ENCODE measurements at regions not wholly inside any gene's neighbourhood (a gene's known extent, or its start where the extent isn't known, plus 50 kb on each side); places are given as distances from the start of the nearest gene placed in this dataset.

DNA sequence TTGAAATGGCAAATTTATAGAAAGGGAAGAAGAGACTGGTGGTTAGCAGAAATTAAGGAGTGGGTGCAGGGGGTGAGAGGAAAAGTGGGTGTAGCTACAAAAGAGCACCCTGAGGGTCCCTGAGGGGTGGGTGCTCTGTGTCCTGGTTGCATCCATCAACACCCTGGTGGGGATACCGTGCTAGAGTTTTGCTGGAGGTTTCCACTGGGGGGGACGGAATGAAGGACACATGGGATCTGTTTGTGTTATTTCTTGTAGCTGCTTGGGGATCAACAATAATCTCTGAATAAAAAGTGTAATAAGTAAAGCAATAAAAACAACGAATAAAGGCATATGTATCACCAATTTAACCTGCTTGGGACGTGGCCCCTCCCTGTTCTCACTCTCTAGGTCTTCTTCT is 175.3 kb downstream of the KIF26A start:
- no peak overlapping the region for H3K4me3 ChIP-seq (ENCODE audit: low read depth, low read length)
- TF ChIP-seq, protein P1, sequence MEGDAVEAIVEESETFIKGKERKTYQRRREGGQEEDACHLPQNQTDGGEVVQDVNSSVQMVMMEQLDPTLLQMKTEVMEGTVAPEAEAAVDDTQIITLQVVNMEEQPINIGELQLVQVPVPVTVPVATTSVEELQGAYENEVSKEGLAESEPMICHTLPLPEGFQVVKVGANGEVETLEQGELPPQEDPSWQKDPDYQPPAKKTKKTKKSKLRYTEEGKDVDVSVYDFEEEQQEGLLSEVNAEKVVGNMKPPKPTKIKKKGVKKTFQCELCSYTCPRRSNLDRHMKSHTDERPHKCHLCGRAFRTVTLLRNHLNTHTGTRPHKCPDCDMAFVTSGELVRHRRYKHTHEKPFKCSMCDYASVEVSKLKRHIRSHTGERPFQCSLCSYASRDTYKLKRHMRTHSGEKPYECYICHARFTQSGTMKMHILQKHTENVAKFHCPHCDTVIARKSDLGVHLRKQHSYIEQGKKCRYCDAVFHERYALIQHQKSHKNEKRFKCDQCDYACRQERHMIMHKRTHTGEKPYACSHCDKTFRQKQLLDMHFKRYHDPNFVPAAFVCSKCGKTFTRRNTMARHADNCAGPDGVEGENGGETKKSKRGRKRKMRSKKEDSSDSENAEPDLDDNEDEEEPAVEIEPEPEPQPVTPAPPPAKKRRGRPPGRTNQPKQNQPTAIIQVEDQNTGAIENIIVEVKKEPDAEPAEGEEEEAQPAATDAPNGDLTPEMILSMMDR (IDR thresholded peaks at IDR 0.05; ENCODE audit: borderline replicate concordance, insufficient read depth, low read depth, low read length) = no peak

DNA sequence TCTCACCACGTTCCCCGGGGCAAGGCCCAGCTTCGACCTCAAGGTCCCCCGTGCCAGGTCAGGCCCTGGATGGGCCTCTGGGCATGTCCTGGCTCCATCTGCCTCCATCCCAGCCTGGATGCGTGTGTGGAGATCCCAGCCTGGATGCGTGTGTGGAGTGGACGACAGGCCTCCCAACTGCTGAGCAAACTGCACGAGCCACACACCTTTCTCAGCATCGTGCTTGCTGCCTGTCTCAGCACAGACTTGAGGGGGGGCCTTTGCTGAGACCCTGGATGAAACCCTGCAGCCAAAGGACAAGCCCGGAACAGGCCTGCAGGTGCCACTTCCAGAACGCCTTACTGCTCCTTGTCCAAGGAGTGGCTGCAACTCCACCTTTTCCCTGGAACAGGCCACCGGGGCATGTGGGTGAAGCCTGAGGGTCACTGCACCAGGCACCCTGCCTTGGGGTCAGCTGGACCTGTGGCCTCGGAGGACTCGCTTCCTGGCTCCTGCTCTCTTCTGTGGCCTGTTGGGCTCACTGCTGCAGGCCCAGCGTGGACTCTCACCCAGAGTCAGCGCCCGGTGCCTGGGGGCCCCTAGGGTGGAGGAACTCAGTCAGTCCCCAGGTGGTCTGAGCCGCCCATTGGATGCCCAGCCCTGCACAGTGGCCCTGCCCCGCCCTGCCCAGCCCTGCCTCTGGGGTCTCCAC is 176.0 kb downstream of the KIF26A start:
- TF ChIP-seq, protein P1 (IDR thresholded peaks at IDR 0.05; ENCODE audit: borderline replicate concordance, insufficient read depth, low read depth, low read length) = no peak
- no peak overlapping the region for H3K4me3 ChIP-seq (ENCODE audit: low read depth, low read length)

DNA sequence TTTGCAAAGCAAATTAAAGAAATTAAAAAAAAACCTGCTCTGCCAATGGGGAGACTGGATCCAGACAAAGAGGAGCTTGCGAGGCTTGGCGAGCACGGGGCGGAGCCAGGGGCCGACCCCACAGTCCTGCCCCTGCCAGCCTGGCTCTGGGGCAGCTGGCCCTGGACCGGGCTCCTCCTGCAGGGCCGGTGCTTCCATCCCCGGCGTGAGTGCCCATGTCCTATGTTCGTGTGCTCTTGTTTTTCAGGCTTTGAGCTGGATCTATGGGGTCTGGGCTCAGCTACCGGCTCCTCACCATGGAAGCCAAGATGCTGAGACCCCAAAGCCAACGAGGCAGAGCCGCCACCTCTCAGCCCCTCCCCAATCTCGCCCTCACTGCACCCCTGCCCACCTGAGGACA is 176.8 kb downstream of the KIF26A start:
- TF ChIP-seq, protein P1 (IDR thresholded peaks at IDR 0.05; ENCODE audit: borderline replicate concordance, insufficient read depth, low read depth, low read length) = no peak
- no peak overlapping the region for H3K4me3 ChIP-seq (ENCODE audit: low read depth, low read length)

DNA sequence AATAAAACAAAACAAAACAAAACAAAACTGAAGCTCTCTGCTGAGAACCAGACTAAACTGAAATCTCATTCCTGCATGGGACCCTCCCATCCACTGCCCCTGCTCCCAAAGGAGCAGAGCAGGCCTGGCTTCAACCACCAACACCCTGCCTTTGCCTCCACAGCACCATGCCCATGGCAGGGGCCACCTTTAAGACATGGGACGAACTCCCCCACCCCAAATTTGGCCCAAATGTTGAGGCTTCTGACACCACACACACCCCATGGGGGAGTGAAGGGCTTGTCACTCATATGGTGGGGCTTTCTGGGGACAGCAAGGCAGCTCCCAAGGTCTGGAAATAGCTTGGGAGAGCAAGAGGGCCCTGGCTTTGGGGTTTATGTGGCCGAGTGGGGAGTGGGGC is 177.2 kb downstream of the KIF26A start:
- TF ChIP-seq, protein P1 (IDR thresholded peaks at IDR 0.05; ENCODE audit: borderline replicate concordance, insufficient read depth, low read depth, low read length) = no peak

DNA sequence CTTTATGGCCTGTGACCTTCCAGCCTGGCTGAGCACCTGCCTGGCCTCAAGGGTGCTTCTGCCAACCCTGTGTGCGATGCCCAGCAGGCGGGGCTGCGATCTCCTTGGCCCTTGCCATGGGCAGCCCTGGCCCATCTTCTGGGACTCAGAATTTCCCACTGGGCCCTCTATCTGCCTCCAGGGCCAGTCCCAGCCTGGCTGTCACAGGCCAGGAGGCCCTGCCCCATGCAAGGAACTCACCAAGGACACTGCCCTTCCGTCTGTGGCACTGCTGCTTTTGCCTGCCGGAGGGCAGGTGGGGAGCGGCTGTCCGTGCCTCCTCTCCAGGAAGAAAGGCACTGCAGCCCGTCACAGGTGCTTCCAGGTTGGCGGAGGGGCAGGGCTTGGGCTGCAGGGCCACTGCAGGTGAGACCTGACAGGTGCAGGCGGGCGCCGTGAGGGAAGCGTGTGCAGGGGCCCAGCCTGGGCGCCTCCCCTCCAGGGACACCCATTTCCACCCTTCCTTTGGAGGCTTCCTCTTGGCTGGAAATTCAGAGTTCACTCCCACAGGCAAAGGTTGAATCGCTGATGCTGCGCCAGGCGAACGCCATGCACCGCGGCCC is 177.8 kb downstream of the KIF26A start:
- TF ChIP-seq, protein P1 (IDR thresholded peaks at IDR 0.05; ENCODE audit: borderline replicate concordance, insufficient read depth, low read depth, low read length) = no peak
- H3K4me3 ChIP-seq (ENCODE audit: low read depth, low read length) = no peak overlapping the region

More for the DNA sequence above, 177.2 kb downstream of the KIF26A start:
- no peak overlapping the region for H3K4me3 ChIP-seq (ENCODE audit: low read depth, low read length)

DNA sequence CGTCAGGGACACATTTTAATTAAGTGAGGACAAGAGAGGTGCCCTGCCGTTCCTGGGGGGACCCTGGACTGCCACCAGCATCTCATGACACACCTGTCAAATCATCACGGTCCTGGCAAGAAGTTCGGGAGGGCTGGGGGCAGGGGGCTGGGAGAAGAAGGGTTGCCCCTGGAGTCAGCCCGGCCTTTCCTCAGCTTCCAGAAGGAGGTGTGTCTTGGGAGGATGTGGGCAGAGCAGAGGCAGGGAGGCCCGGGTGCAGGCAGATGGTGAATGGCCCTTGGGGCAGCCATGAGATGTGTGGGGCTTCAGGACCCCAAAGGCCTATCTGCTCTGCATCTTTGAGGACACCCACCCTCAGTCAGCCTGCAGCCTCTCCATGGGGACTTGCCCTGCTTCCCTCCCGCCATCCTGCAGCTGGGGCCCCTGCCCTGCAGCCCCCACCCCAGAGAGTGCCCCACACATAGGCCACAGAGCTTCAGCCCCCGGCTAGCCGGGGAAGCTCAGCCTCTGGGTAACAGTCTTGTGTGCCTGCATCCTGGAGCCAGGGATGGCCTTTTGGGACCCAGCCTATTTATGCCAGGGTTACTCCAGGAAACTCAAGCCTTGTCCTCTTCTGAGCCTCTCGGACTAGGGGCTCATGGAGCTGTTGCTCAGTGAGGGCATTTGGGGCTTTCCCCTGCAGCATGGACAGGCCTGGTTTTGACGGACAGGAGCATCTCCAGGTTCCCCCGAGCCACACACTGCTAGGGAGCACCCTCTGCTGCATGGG is 178.5 kb downstream of the KIF26A start:
- TF ChIP-seq, protein P1 (IDR thresholded peaks at IDR 0.05; ENCODE audit: borderline replicate concordance, insufficient read depth, low read depth, low read length) = no peak
- no peak overlapping the region for H3K4me3 ChIP-seq (ENCODE audit: low read depth, low read length)

All from GM12875 (cell line).